SK-N-SH (cell line): ENCODE measurements at regions not wholly inside any gene's neighbourhood (a gene's known extent, or its start where the extent isn't known, plus 50 kb on each side); places are given as distances from the start of the nearest gene placed in this dataset.

ENCODE experiments used
- CTCF ChIA-PET: fragments of 300-600, 350-600 bp; formaldehyde crosslinking; extraction: SDS; loops from one replicate; lab custom pipeline; 2021; lab: Yijun Ruan, JAX
- POLR2A ChIA-PET: fragments of 350-600 bp; sonication (Branson Sonifier 250); formaldehyde crosslinking; extraction: SDS; loops from one replicate; lab custom pipeline; 2020; ENCODE audit warnings: antibody characterized with exemption, inconsistent platforms; lab: Yijun Ruan, JAX
- DNase-seq: peaks from one replicate; pipeline ENCODE4 v3.0.0; 2012
- H2AFZ ChIP-seq: fragments of 200-600 bp; sonication (generic); 2 replicates; pipeline ENCODE4 v1.8.1; 2016; ENCODE audit warnings: antibody characterized with exemption, mild to moderate bottlenecking, low read depth
- H3F3A ChIP-seq: fragments of 200-600 bp; sonication (generic); replicated peaks from 2 replicates; pipeline ENCODE3; 2016; ENCODE audit warnings: antibody characterized with exemption, mild to moderate bottlenecking; ENCODE audit not compliant: insufficient read depth
- H3K27ac ChIP-seq, 2 experiments: fragments of 200-500 bp in 1 of 2; fragments of 200-600 bp in 1 of 2; sonication (Bioruptor generic) in 1 of 2; sonication (generic), shearing (Covaris generic) in 1 of 2; 2 replicates each; pipeline versions ENCODE4 v1.5.1 to v1.6.1; 2014 to 2016; ENCODE audit warnings: low read depth in 2 of 2, inconsistent platforms in 1 of 2, low read length in 1 of 2, mild to moderate bottlenecking in 1 of 2, mixed read lengths in 1 of 2
- H3K27me3 ChIP-seq: fragments of 200-600 bp; sonication (generic), shearing (Covaris generic); 2 replicates; pipeline ENCODE4 v1.6.1; 2016; ENCODE audit warnings: mixed run types; ENCODE audit not compliant: insufficient read depth
- H3K36me3 ChIP-seq, 2 experiments: fragments of 200-500 bp in 1 of 2; fragments of 200-600 bp in 1 of 2; sonication (Bioruptor generic) in 1 of 2; sonication (generic) in 1 of 2; replicated peaks in 1 of 2; 2 replicates each; pipeline versions ENCODE3 to v1.5.1; 2014 to 2016; ENCODE audit warnings: low read length in 1 of 2, mild to moderate bottlenecking in 1 of 2; ENCODE audit not compliant: insufficient read depth in 2 of 2, control insufficient read depth in 1 of 2
- H3K4me1 ChIP-seq, 2 experiments: fragments of 200-500 bp in 1 of 2; fragments of 200-600 bp in 1 of 2; sonication (Bioruptor generic) in 1 of 2; sonication (generic), shearing (Covaris generic) in 1 of 2; 2 replicates each; pipeline versions ENCODE4 v1.5.1 to v1.6.1; 2014 to 2016; ENCODE audit warnings: low read depth in 1 of 2, low read length in 1 of 2, mixed run types in 1 of 2; ENCODE audit not compliant: insufficient read depth in 2 of 2, control insufficient read depth in 1 of 2
- H3K4me2 ChIP-seq: fragments of 200-600 bp; sonication (generic), shearing (Covaris generic); 2 replicates; pipeline ENCODE4 v1.6.1; 2017; ENCODE audit warnings: mixed run types
- H3K4me3 ChIP-seq, 2 experiments: fragments of 200-500 bp in 1 of 2; fragments of 200-600 bp in 1 of 2; sonication (Bioruptor generic) in 1 of 2; sonication (generic), shearing (Covaris generic) in 1 of 2; 2 replicates each; pipeline versions ENCODE4 v1.5.1 to v1.8.1; 2014 to 2016; ENCODE audit warnings: low read depth in 2 of 2, inconsistent platforms in 1 of 2, low read length in 1 of 2, mild to moderate bottlenecking in 1 of 2, mixed read lengths in 1 of 2, moderate library complexity in 1 of 2
- H3K79me2 ChIP-seq: fragments of 200-600 bp; sonication (generic); 2 replicates; pipeline ENCODE4 v1.8.1; 2017; ENCODE audit warnings: mild to moderate bottlenecking; ENCODE audit not compliant: insufficient read depth
- H3K9ac ChIP-seq: fragments of 200-600 bp; sonication (generic); 2 replicates; pipeline ENCODE4 v1.6.1; 2017; ENCODE audit warnings: mixed run types
- H3K9me2 ChIP-seq: fragments of 200-600 bp; sonication (generic); 2 replicates; pipeline ENCODE4 v1.6.1; 2017; ENCODE audit warnings: mixed run types
- H3K9me3 ChIP-seq: fragments of 200-600 bp; sonication (generic); 2 replicates; pipeline ENCODE4 v1.6.1; 2017; ENCODE audit warnings: mixed run types, mild to moderate bottlenecking, moderate library complexity
- H4K20me1 ChIP-seq: fragments of 200-600 bp; sonication (generic); 2 replicates; pipeline ENCODE4 v1.6.1; 2017; ENCODE audit warnings: mild to moderate bottlenecking, mixed run types; ENCODE audit not compliant: insufficient read depth
- CHD2 ChIP-seq: fragments of 150-350 bp; IDR thresholded peaks from 2 replicates; pipeline ENCODE4 v1.6.1; 2018; ENCODE audit warnings: low read length; ENCODE audit not compliant: partially characterized antibody
- FOXJ3 ChIP-seq: sonication (generic); formaldehyde crosslinking; IDR thresholded peaks from 2 replicates; pipeline ENCODE4 v1.5.1; 2020; ENCODE audit warnings: mild to moderate bottlenecking, missing genetic modification reagents
- FOXM1 ChIP-seq: IDR thresholded peaks from 2 replicates; pipeline ENCODE4 v1.4.0; 2012; ENCODE audit warnings: low read depth, mild to moderate bottlenecking
- GABPA ChIP-seq: IDR thresholded peaks from 2 replicates; pipeline ENCODE4 v1.4.0; 2012; ENCODE audit warnings: low read depth, mild to moderate bottlenecking
- GATA2 ChIP-seq: sonication (generic); formaldehyde crosslinking; IDR thresholded peaks from 2 replicates; pipeline ENCODE4 v1.5.0; 2020; ENCODE audit warnings: mild to moderate bottlenecking, missing genetic modification reagents
- MEF2A ChIP-seq: IDR thresholded peaks from 2 replicates; pipeline ENCODE4 v1.4.0; 2012; ENCODE audit warnings: low read depth, borderline replicate concordance
- MXI1 ChIP-seq: IDR thresholded peaks from 2 replicates; pipeline ENCODE4 v1.6.1; 2012; ENCODE audit warnings: mild to moderate bottlenecking, low read depth, low read length, improper control_type of control experiment
- NRF1 ChIP-seq: IDR thresholded peaks from 2 replicates; pipeline ENCODE4 v1.6.1; 2012; ENCODE audit warnings: low read depth, mild to moderate bottlenecking, low read length
- RCOR1 ChIP-seq: fragments of 150-350 bp; IDR thresholded peaks from 2 replicates; pipeline ENCODE4 v1.6.1; 2017; ENCODE audit warnings: antibody characterized with exemption, low read length
- REST ChIP-seq: IDR thresholded peaks from 2 replicates; pipeline ENCODE4 v1.6.1; 2012; ENCODE audit warnings: mild to moderate bottlenecking, low read depth, low read length, moderate library complexity
- RFX5 ChIP-seq: IDR thresholded peaks from 2 replicates; pipeline ENCODE4 v1.6.1; 2012; ENCODE audit warnings: mild to moderate bottlenecking, improper control_type of control experiment, low read length
- RXRA ChIP-seq: IDR thresholded peaks from 2 replicates; pipeline ENCODE4 v1.4.0; 2012; ENCODE audit warnings: low read depth, mild to moderate bottlenecking, borderline replicate concordance
- SIN3A ChIP-seq: IDR thresholded peaks from 2 replicates; pipeline ENCODE4 v1.6.1; 2012; ENCODE audit warnings: low read depth, mild to moderate bottlenecking, low read length, moderate library complexity, borderline replicate concordance
- SMC3 ChIP-seq: IDR thresholded peaks from 2 replicates; pipeline ENCODE4 v1.6.1; 2012; ENCODE audit warnings: low read depth, low read length, improper control_type of control experiment
- TEAD4 ChIP-seq: IDR thresholded peaks from 2 replicates; pipeline ENCODE4 v1.4.0; 2012; ENCODE audit warnings: mild to moderate bottlenecking, borderline replicate concordance; ENCODE audit not compliant: insufficient read depth
- WGBS: methylation state at CpG from one replicate; pipeline ENCODE4 v1.1.6; 2017; ENCODE audit warnings: low lambda C conversion rate; 5-methylcytosine and 5-hydroxymethylcytosine counted together
- TF ChIP-seq, protein P1 (sequence below): fragments of 150-350 bp; IDR thresholded peaks from 2 replicates; pipeline ENCODE4 v1.6.1; 2017; ENCODE audit warnings: antibody characterized with exemption, low read length, low read depth, borderline replicate concordance
- TF ChIP-seq, protein P2 (sequence below): IDR thresholded peaks from 2 replicates; pipeline ENCODE4 v1.4.0; 2012; ENCODE audit warnings: low read depth

- no peak overlapping the region for H3K4me3 ChIP-seq
- no peak overlapping the region for H3K9ac ChIP-seq
- TF ChIP-seq MXI1 (no peak), MEF2A (no peak), GATA2 (CRISPR knock-in tag) (no peak), RFX5 (no peak), SMC3 (no peak), FOXJ3 (CRISPR knock-in tag) (no peak), GABPA (no peak), RCOR1 (no peak), NRF1 (no peak), SIN3A (no peak), REST (no peak), RXRA (no peak), FOXM1 (no peak), TEAD4 (no peak), CHD2 (no peak)
- TF ChIP-seq, protein P1, sequence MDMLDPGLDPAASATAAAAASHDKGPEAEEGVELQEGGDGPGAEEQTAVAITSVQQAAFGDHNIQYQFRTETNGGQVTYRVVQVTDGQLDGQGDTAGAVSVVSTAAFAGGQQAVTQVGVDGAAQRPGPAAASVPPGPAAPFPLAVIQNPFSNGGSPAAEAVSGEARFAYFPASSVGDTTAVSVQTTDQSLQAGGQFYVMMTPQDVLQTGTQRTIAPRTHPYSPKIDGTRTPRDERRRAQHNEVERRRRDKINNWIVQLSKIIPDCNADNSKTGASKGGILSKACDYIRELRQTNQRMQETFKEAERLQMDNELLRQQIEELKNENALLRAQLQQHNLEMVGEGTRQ = no peak
- TF ChIP-seq, protein P2, sequence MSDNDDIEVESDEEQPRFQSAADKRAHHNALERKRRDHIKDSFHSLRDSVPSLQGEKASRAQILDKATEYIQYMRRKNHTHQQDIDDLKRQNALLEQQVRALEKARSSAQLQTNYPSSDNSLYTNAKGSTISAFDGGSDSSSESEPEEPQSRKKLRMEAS = no peak
- TF ChIP-seq, all 33 proteins: peak for 0
- H3K9me3 ChIP-seq = 0 out of 2 replicates have a peak, but pooled peaks cover 3% of the 10 kb centered on the region
- 87% methylated on average over 40 of the region's 58 CpGs for WGBS
- H4K20me1 ChIP-seq = no peaks in the 10 kb centered on the region
- H3K27ac ChIP-seq = no peak overlapping the region
- H3F3A ChIP-seq = peaks cover 18% of the 10 kb centered on the region
- no peaks in the 10 kb centered on the region for H3K79me2 ChIP-seq
- no peaks in the 10 kb centered on the region for H3K27me3 ChIP-seq
- H3K4me2 ChIP-seq = no peak overlapping the region
- no peaks in the 10 kb centered on the region for H3K36me3 ChIP-seq
- ChIA-PET CTCF (interaction anchor here (1.3 to 2.0 kb wide), 2 partner anchors 19 to 65 kb away, joined by 4 to 9 read pairs; no protein-coding TSS in a partner anchor), POLR2A (no interaction called here)
- H2AFZ ChIP-seq = no peak overlapping the region
- peaks cover 2 to 7% of the 10 kb centered on the region in 2 experiments; a peak in 3 of 4 replicates for H3K4me1 ChIP-seq
- no peaks in the 10 kb centered on the region for H3K9me2 ChIP-seq
- DNase-seq = no peak
Observed at GRCh38 chr7:35454575-35455385, 200.9 kb upstream of the TBX20 start.
